SK-N-SH (cell line): ENCODE measurements at regions not wholly inside any gene's neighbourhood (a gene's known extent, or its start where the extent isn't known, plus 50 kb on each side); places are given as distances from the start of the nearest gene placed in this dataset.
"Not testable (repeated sequence)": the region's sequence is repeated elsewhere in the genome, so short reads cannot be mapped to it uniquely, and the experiment has no call there.

Source experiments
- CTCF ChIA-PET: fragments of 300-600, 350-600 bp; formaldehyde crosslinking; extraction: SDS; loops from one replicate; lab custom pipeline; 2021; lab: Yijun Ruan, JAX
- POLR2A ChIA-PET: fragments of 350-600 bp; sonication (Branson Sonifier 250); formaldehyde crosslinking; extraction: SDS; loops from one replicate; lab custom pipeline; 2020; ENCODE audit warnings: antibody characterized with exemption, inconsistent platforms; lab: Yijun Ruan, JAX
- DNase-seq: peaks from one replicate; pipeline ENCODE4 v3.0.0; 2012
- H2AFZ ChIP-seq: fragments of 200-600 bp; sonication (generic); 2 replicates; pipeline ENCODE4 v1.8.1; 2016; ENCODE audit warnings: antibody characterized with exemption, mild to moderate bottlenecking, low read depth
- H3F3A ChIP-seq: fragments of 200-600 bp; sonication (generic); replicated peaks from 2 replicates; pipeline ENCODE3; 2016; ENCODE audit warnings: antibody characterized with exemption, mild to moderate bottlenecking; ENCODE audit not compliant: insufficient read depth
- H3K27ac ChIP-seq, 2 experiments: fragments of 200-500 bp in 1 of 2; fragments of 200-600 bp in 1 of 2; sonication (Bioruptor generic) in 1 of 2; sonication (generic), shearing (Covaris generic) in 1 of 2; 2 replicates each; pipeline versions ENCODE4 v1.5.1 to v1.6.1; 2014 to 2016; ENCODE audit warnings: low read depth in 2 of 2, inconsistent platforms in 1 of 2, low read length in 1 of 2, mild to moderate bottlenecking in 1 of 2, mixed read lengths in 1 of 2
- H3K27me3 ChIP-seq: fragments of 200-600 bp; sonication (generic), shearing (Covaris generic); 2 replicates; pipeline ENCODE4 v1.6.1; 2016; ENCODE audit warnings: mixed run types; ENCODE audit not compliant: insufficient read depth
- H3K36me3 ChIP-seq, 2 experiments: fragments of 200-500 bp in 1 of 2; fragments of 200-600 bp in 1 of 2; sonication (Bioruptor generic) in 1 of 2; sonication (generic) in 1 of 2; replicated peaks in 1 of 2; 2 replicates each; pipeline versions ENCODE3 to v1.5.1; 2014 to 2016; ENCODE audit warnings: low read length in 1 of 2, mild to moderate bottlenecking in 1 of 2; ENCODE audit not compliant: insufficient read depth in 2 of 2, control insufficient read depth in 1 of 2
- H3K4me1 ChIP-seq, 2 experiments: fragments of 200-500 bp in 1 of 2; fragments of 200-600 bp in 1 of 2; sonication (Bioruptor generic) in 1 of 2; sonication (generic), shearing (Covaris generic) in 1 of 2; 2 replicates each; pipeline versions ENCODE4 v1.5.1 to v1.6.1; 2014 to 2016; ENCODE audit warnings: low read depth in 1 of 2, low read length in 1 of 2, mixed run types in 1 of 2; ENCODE audit not compliant: insufficient read depth in 2 of 2, control insufficient read depth in 1 of 2
- H3K4me2 ChIP-seq: fragments of 200-600 bp; sonication (generic), shearing (Covaris generic); 2 replicates; pipeline ENCODE4 v1.6.1; 2017; ENCODE audit warnings: mixed run types
- H3K4me3 ChIP-seq, 2 experiments: fragments of 200-500 bp in 1 of 2; fragments of 200-600 bp in 1 of 2; sonication (Bioruptor generic) in 1 of 2; sonication (generic), shearing (Covaris generic) in 1 of 2; 2 replicates each; pipeline versions ENCODE4 v1.5.1 to v1.8.1; 2014 to 2016; ENCODE audit warnings: low read depth in 2 of 2, inconsistent platforms in 1 of 2, low read length in 1 of 2, mild to moderate bottlenecking in 1 of 2, mixed read lengths in 1 of 2, moderate library complexity in 1 of 2
- H3K79me2 ChIP-seq: fragments of 200-600 bp; sonication (generic); 2 replicates; pipeline ENCODE4 v1.8.1; 2017; ENCODE audit warnings: mild to moderate bottlenecking; ENCODE audit not compliant: insufficient read depth
- H3K9ac ChIP-seq: fragments of 200-600 bp; sonication (generic); 2 replicates; pipeline ENCODE4 v1.6.1; 2017; ENCODE audit warnings: mixed run types
- H3K9me2 ChIP-seq: fragments of 200-600 bp; sonication (generic); 2 replicates; pipeline ENCODE4 v1.6.1; 2017; ENCODE audit warnings: mixed run types
- H3K9me3 ChIP-seq: fragments of 200-600 bp; sonication (generic); 2 replicates; pipeline ENCODE4 v1.6.1; 2017; ENCODE audit warnings: mixed run types, mild to moderate bottlenecking, moderate library complexity
- H4K20me1 ChIP-seq: fragments of 200-600 bp; sonication (generic); 2 replicates; pipeline ENCODE4 v1.6.1; 2017; ENCODE audit warnings: mild to moderate bottlenecking, mixed run types; ENCODE audit not compliant: insufficient read depth
- FOSL2 ChIP-seq: IDR thresholded peaks from 2 replicates; pipeline ENCODE4 v1.4.0; 2012; ENCODE audit warnings: low read depth, mild to moderate bottlenecking, moderate library complexity, borderline replicate concordance
- FOXM1 ChIP-seq: IDR thresholded peaks from 2 replicates; pipeline ENCODE4 v1.4.0; 2012; ENCODE audit warnings: low read depth, mild to moderate bottlenecking
- GABPA ChIP-seq: IDR thresholded peaks from 2 replicates; pipeline ENCODE4 v1.4.0; 2012; ENCODE audit warnings: low read depth, mild to moderate bottlenecking
- JUND ChIP-seq: IDR thresholded peaks from 2 replicates; pipeline ENCODE4 v1.4.0; 2012
- MAX ChIP-seq: IDR thresholded peaks from 2 replicates; pipeline ENCODE4 v1.4.0; 2012; ENCODE audit warnings: low read depth
- MXI1 ChIP-seq: IDR thresholded peaks from 2 replicates; pipeline ENCODE4 v1.6.1; 2012; ENCODE audit warnings: mild to moderate bottlenecking, low read depth, low read length, improper control_type of control experiment
- NFIC ChIP-seq: IDR thresholded peaks from 2 replicates; pipeline ENCODE4 v1.4.0; 2012; ENCODE audit warnings: borderline replicate concordance
- NRF1 ChIP-seq: IDR thresholded peaks from 2 replicates; pipeline ENCODE4 v1.6.1; 2012; ENCODE audit warnings: low read depth, mild to moderate bottlenecking, low read length
- RFX5 ChIP-seq: IDR thresholded peaks from 2 replicates; pipeline ENCODE4 v1.6.1; 2012; ENCODE audit warnings: mild to moderate bottlenecking, improper control_type of control experiment, low read length
- RXRA ChIP-seq: IDR thresholded peaks from 2 replicates; pipeline ENCODE4 v1.4.0; 2012; ENCODE audit warnings: low read depth, mild to moderate bottlenecking, borderline replicate concordance
- SIN3A ChIP-seq: IDR thresholded peaks from 2 replicates; pipeline ENCODE4 v1.6.1; 2012; ENCODE audit warnings: low read depth, mild to moderate bottlenecking, low read length, moderate library complexity, borderline replicate concordance
- TCF12 ChIP-seq: IDR thresholded peaks from 2 replicates; pipeline ENCODE4 v1.4.0; 2012
- WGBS: methylation state at CpG from one replicate; pipeline ENCODE4 v1.1.6; 2017; ENCODE audit warnings: low lambda C conversion rate; 5-methylcytosine and 5-hydroxymethylcytosine counted together

GRCh38 chr3:112699436-112699978, 58.6 kb upstream of the CCDC80 start (continued):
- no peak for TF ChIP-seq RFX5
- no peak for TF ChIP-seq MXI1
- TF ChIP-seq FOSL2: peak; percentile 70; the same call in 1 of the 2 replicates
- TF ChIP-seq RXRA: 0 out of 2 replicates have a peak, but pooled peaks have one; percentile 25
- TF ChIP-seq TCF12: peak; percentile 66
- TF ChIP-seq NRF1: no peak
- no peak for TF ChIP-seq GABPA
- TF ChIP-seq NFIC: peak; percentile 59; the same call in 1 of the 2 replicates
- TF ChIP-seq SIN3A: no peak
- TF ChIP-seq MAX: no peak; the same call in 1 of the 2 replicates
- 0 out of 2 replicates have a peak, but pooled peaks have one; percentile 21 for TF ChIP-seq FOXM1
- TF ChIP-seq JUND: peak; percentile 72

GRCh38 chr3:112698442-112698841, 57.5 kb upstream of the CCDC80 start:
- H3K4me3 ChIP-seq, H4K20me1 ChIP-seq, H3K9me2 ChIP-seq, H3K79me2 ChIP-seq, H3K27me3 ChIP-seq, CTCF ChIA-PET, DNase-seq, H3K9ac ChIP-seq, H3K4me1 ChIP-seq, H2AFZ ChIP-seq, H3K9me3 ChIP-seq, H3K36me3 ChIP-seq, H3K4me2 ChIP-seq, POLR2A ChIA-PET: not testable (repeated sequence)
- 81% methylated on average over 2 of the region's 2 CpGs for WGBS
- peak overlapping the region in 1 of 2 experiments; percentile 80; a peak in 2 of 4 replicates for H3K27ac ChIP-seq
- peaks cover 23% of the 10 kb centered on the region for H3F3A ChIP-seq

- H2AFZ ChIP-seq, H3K4me2 ChIP-seq, POLR2A ChIA-PET, H3K9me3 ChIP-seq, H3K9ac ChIP-seq, H3K9me2 ChIP-seq, H4K20me1 ChIP-seq, H3K27me3 ChIP-seq, H3K79me2 ChIP-seq, H3K4me1 ChIP-seq, H3K4me3 ChIP-seq, DNase-seq, H3K36me3 ChIP-seq, CTCF ChIA-PET: not testable (repeated sequence)
- 98% methylated on average over 3 of the region's 3 CpGs for WGBS
- peak overlapping the region in 1 of 2 experiments; percentile 28; a peak in 1 of 4 replicates for H3K27ac ChIP-seq
- H3F3A ChIP-seq: peaks cover 23% of the 10 kb centered on the region
These were observed 55.3 kb upstream of the CCDC80 start for GRCh38 chr3:112696244-112696643.

- CTCF ChIA-PET: interaction anchor here (1.2 kb wide), 1 partner anchor 18 kb away, joined by 3 read pairs; no protein-coding TSS in a partner anchor
- 70% methylated on average over 3 of the region's 3 CpGs for WGBS
- DNase-seq, H3K4me3 ChIP-seq, H2AFZ ChIP-seq, H3K36me3 ChIP-seq, H3K9me2 ChIP-seq, H3K79me2 ChIP-seq, H3K27ac ChIP-seq, POLR2A ChIA-PET, H3K27me3 ChIP-seq, H3K9me3 ChIP-seq, H3K4me2 ChIP-seq, H3K9ac ChIP-seq, H4K20me1 ChIP-seq, H3K4me1 ChIP-seq: not testable (repeated sequence)
- peaks cover 23% of the 10 kb centered on the region for H3F3A ChIP-seq
These were observed 54.6 kb upstream of the CCDC80 start for GRCh38 chr3:112695377-112696108.

- H3K27ac ChIP-seq, H3K4me3 ChIP-seq, H3K4me1 ChIP-seq, DNase-seq, H3K9me2 ChIP-seq, H2AFZ ChIP-seq, H3K36me3 ChIP-seq, H3K9ac ChIP-seq, H3K27me3 ChIP-seq, H3K79me2 ChIP-seq, H3K9me3 ChIP-seq, POLR2A ChIA-PET, H4K20me1 ChIP-seq, H3K4me2 ChIP-seq: not testable (repeated sequence)
- 100% methylated on average over 2 of the region's 2 CpGs for WGBS
- peaks cover 18% of the 10 kb centered on the region for H3F3A ChIP-seq
- CTCF ChIA-PET: interaction anchor here (1.2 kb wide), 1 partner anchor 17 kb away, joined by 3 read pairs; no protein-coding TSS in a partner anchor
These were observed 54.0 kb upstream of the CCDC80 start for GRCh38 chr3:112694906-112695305.
